ENCODE measurements at regions not wholly inside any gene's neighbourhood (a gene's known extent, or its start where the extent isn't known, plus 50 kb on each side); places are given as distances from the start of the nearest gene placed in this dataset.

DNA sequence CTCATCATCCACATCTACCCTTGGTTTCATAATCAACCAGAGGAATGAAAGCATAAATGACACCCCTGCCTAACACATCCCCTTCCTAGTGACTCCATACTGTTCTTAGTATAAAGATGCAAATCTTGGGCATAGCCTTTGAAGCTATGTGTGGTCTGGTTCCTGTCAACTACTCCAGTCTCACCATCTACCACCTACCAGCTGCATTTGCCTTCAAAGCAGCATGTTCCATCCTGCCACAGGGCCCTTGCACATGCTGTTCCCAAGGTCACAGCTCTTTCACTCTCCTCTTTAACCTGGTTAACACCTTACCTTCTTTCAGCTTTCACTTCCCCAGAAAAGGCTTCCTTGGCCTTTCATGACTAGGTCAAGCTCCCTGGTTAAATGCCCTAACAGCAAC, 62.3 kb upstream of the ARHGEF3 start:
- no peak overlapping the region for H4K91ac ChIP-seq (ENCODE audit: insufficient read depth, low read depth, low read length)
- H2BK20ac ChIP-seq (ENCODE audit: low read depth, low read length), result no peak overlapping the region
- no peaks in the 10 kb centered on the region for H3K79me1 ChIP-seq (ENCODE audit: low read depth in 1 of 2, low read length in 2 of 2)
- no peak overlapping the region for H4K8ac ChIP-seq (ENCODE audit: low read depth in 2 of 2, low read length in 2 of 2)
- no peak overlapping the region for H3K23ac ChIP-seq (ENCODE audit: low read depth, low read length)
- H3K27me3 ChIP-seq (ENCODE audit: control insufficient read depth, insufficient read depth, low read length), result peaks cover 8% of the 10 kb centered on the region
- H3K9me1 ChIP-seq (ENCODE audit: insufficient read depth, low read length), result peaks cover 4% of the 10 kb centered on the region; the same call in 1 of the 2 replicates
- H3K36me3 ChIP-seq (ENCODE audit: control insufficient read depth, insufficient read depth, low read length), result no peaks in the 10 kb centered on the region
- H2BK5ac ChIP-seq (ENCODE audit: low read depth, low read length, poor library complexity, severe bottlenecking), result no peak overlapping the region
- DNase-seq (no peak), ATAC-seq (ENCODE audit: low read depth) (no peak)
- no peak overlapping the region for H2AK5ac ChIP-seq (ENCODE audit: low read depth, low read length)
- no peak overlapping the region for H3K4ac ChIP-seq (ENCODE audit: low read depth, low read length)
- no peaks in the 10 kb centered on the region for H4K20me1 ChIP-seq (ENCODE audit: insufficient read depth, low read length)
- no peak overlapping the region for H3K14ac ChIP-seq (replicated peaks; ENCODE audit: low read depth, low read length)
- H3K27ac ChIP-seq (ENCODE audit: insufficient read depth, low read length), result no peak overlapping the region
- no TSS peak for BruUV-seq (replicated peaks)
- H3K4me2 ChIP-seq (ENCODE audit: low read depth, low read length), result no peak overlapping the region
- no peak overlapping the region for H2AK9ac ChIP-seq (replicated peaks; ENCODE audit: low read depth, low read length, poor library complexity)
- H3K9me3 ChIP-seq (ENCODE audit: control insufficient read depth, insufficient read depth, low read length), result no peaks in the 10 kb centered on the region
- ChIA-PET POLR2A (ENCODE audit: unreplicated experiment) (no interaction called here), CTCF (no interaction called here)
- no peak overlapping the region for H3K56ac ChIP-seq (ENCODE audit: extremely low read depth, insufficient read depth, low read length)
- no peak overlapping the region for H2AFZ ChIP-seq (replicated peaks; ENCODE audit: low read length, poor library complexity)
- H3K18ac ChIP-seq (ENCODE audit: low read depth, low read length), result no peak overlapping the region
- TF ChIP-seq SMC3 (IDR thresholded peaks at IDR 0.05; ENCODE audit: low read depth, low read length) (no peak), RFX5 (IDR thresholded peaks at IDR 0.05; ENCODE audit: low read depth, low read length) (no peak), MXI1 (IDR thresholded peaks at IDR 0.05; ENCODE audit: borderline replicate concordance, low read depth, low read length) (no peak), BHLHE40 (IDR thresholded peaks at IDR 0.05; ENCODE audit: low read depth, low read length) (no peak), MAFK (IDR thresholded peaks at IDR 0.05; ENCODE audit: low read depth, low read length) (no peak), FOS (IDR thresholded peaks at IDR 0.05; ENCODE audit: low read depth, low read length) (no peak), NFE2L2 (IDR thresholded peaks at IDR 0.05; ENCODE audit: low read depth, low read length) (no peak), MAZ (IDR thresholded peaks at IDR 0.05; ENCODE audit: borderline replicate concordance, low read depth, low read length) (no peak), CHD1 (IDR thresholded peaks at IDR 0.05; ENCODE audit: low read depth, low read length) (no peak), RCOR1 (IDR thresholded peaks at IDR 0.05; ENCODE audit: insufficient replicate concordance, low read length) (no peak), RAD21 (IDR thresholded peaks at IDR 0.05; ENCODE audit: low read length) (no peak), POLR2A (IDR thresholded peaks at IDR 0.05; ENCODE audit: low read depth, low read length) (no peak), CEBPB (IDR thresholded peaks at IDR 0.05; ENCODE audit: low read depth, low read length) (no peak)
- TF ChIP-seq, protein P1, sequence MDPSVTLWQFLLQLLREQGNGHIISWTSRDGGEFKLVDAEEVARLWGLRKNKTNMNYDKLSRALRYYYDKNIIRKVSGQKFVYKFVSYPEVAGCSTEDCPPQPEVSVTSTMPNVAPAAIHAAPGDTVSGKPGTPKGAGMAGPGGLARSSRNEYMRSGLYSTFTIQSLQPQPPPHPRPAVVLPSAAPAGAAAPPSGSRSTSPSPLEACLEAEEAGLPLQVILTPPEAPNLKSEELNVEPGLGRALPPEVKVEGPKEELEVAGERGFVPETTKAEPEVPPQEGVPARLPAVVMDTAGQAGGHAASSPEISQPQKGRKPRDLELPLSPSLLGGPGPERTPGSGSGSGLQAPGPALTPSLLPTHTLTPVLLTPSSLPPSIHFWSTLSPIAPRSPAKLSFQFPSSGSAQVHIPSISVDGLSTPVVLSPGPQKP (IDR thresholded peaks at IDR 0.05; ENCODE audit: borderline replicate concordance, low read depth, low read length), result no peak
- TF ChIP-seq, protein P2, sequence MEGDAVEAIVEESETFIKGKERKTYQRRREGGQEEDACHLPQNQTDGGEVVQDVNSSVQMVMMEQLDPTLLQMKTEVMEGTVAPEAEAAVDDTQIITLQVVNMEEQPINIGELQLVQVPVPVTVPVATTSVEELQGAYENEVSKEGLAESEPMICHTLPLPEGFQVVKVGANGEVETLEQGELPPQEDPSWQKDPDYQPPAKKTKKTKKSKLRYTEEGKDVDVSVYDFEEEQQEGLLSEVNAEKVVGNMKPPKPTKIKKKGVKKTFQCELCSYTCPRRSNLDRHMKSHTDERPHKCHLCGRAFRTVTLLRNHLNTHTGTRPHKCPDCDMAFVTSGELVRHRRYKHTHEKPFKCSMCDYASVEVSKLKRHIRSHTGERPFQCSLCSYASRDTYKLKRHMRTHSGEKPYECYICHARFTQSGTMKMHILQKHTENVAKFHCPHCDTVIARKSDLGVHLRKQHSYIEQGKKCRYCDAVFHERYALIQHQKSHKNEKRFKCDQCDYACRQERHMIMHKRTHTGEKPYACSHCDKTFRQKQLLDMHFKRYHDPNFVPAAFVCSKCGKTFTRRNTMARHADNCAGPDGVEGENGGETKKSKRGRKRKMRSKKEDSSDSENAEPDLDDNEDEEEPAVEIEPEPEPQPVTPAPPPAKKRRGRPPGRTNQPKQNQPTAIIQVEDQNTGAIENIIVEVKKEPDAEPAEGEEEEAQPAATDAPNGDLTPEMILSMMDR (conservative IDR thresholded peaks at IDR 0.05; ENCODE audit: low read depth, low read length), result no peak
- TF ChIP-seq, protein P3, sequence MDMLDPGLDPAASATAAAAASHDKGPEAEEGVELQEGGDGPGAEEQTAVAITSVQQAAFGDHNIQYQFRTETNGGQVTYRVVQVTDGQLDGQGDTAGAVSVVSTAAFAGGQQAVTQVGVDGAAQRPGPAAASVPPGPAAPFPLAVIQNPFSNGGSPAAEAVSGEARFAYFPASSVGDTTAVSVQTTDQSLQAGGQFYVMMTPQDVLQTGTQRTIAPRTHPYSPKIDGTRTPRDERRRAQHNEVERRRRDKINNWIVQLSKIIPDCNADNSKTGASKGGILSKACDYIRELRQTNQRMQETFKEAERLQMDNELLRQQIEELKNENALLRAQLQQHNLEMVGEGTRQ (IDR thresholded peaks at IDR 0.05; ENCODE audit: low read depth, low read length), result no peak
- H4K5ac ChIP-seq (ENCODE audit: low read depth, low read length), result no peak overlapping the region
- dilution Hi-C loops (cut with HindIII; ENCODE audit: low sequenced_read_pairs, unreplicated experiment), result no loop called here
- H3K4me1 ChIP-seq (ENCODE audit: control insufficient read depth, insufficient read depth, low read length), result peaks cover 4% of the 10 kb centered on the region
- H3K9ac ChIP-seq (ENCODE audit: low read depth, low read length), result no peak overlapping the region
- no peak overlapping the region for H2BK120ac ChIP-seq (ENCODE audit: low read depth, low read length)
- in situ Hi-C loops (cut with MboI; ENCODE audit: low sequenced_read_pairs), result no loop called here
- intact Hi-C loops (cut with micrococcal nuclease), result no loop called here
- H2BK15ac ChIP-seq (ENCODE audit: low read depth, low read length), result no peak overlapping the region
- no peak overlapping the region for H3K4me3 ChIP-seq (ENCODE audit: insufficient read depth, low read depth, low read length)
